A549 (cell line): ENCODE measurements at regions not wholly inside any gene's neighbourhood (a gene's known extent, or its start where the extent isn't known, plus 50 kb on each side); places are given as distances from the start of the nearest gene placed in this dataset.

Experiments used
- BHLHE40 ChIP-seq: IDR thresholded peaks from 2 replicates; pipeline ENCODE4 v1.6.1; 2012; ENCODE audit warnings: low read depth, low read length, inconsistent platforms
- CTCF ChIP-seq: fragments of >200 bp; sonication (Bioruptor Twin); formaldehyde crosslinking; IDR thresholded peaks from 3 replicates; pipeline ENCODE4 v1.5.1; 2016
- FOSB ChIP-seq: fragments of 250-450 bp; sonication (Bioruptor Pico); IDR thresholded peaks from 2 replicates; pipeline ENCODE4 v1.5.0; 2020; ENCODE audit warnings: mild to moderate bottlenecking, moderate library complexity
- GATA3 ChIP-seq: IDR thresholded peaks from 2 replicates; pipeline ENCODE4 v1.6.1; 2012; ENCODE audit warnings: borderline replicate concordance
- KDM5A ChIP-seq: fragments of 200-600 bp; sonication (generic); IDR thresholded peaks from 2 replicates; pipeline ENCODE4 v1.6.1; 2016; ENCODE audit warnings: antibody characterized with exemption, mild to moderate bottlenecking
- MAX ChIP-seq: IDR thresholded peaks from 2 replicates; pipeline ENCODE4 v1.6.1; 2012
- NPAS2 ChIP-seq: fragments of 250-450 bp; sonication (Bioruptor Pico); IDR thresholded peaks from 2 replicates; pipeline ENCODE4 v1.8.0; 2022; ENCODE audit warnings: mild to moderate bottlenecking, moderate library complexity, borderline replicate concordance
- POLR2A ChIP-seq: IDR thresholded peaks from 2 replicates; pipeline ENCODE4 v1.6.1; 2012; ENCODE audit warnings: mild to moderate bottlenecking, low read length
- REST ChIP-seq: fragments of 200-600 bp; sonication (generic); IDR thresholded peaks from 2 replicates; pipeline ENCODE4 v1.6.1; 2016; ENCODE audit warnings: antibody characterized with exemption, mild to moderate bottlenecking, moderate library complexity
- RFX5 ChIP-seq: fragments of 450-650 bp; IDR thresholded peaks from 2 replicates; pipeline ENCODE4 v1.7.1; 2014; ENCODE audit warnings: antibody characterized with exemption, mild to moderate bottlenecking, moderate library complexity
- USF2 ChIP-seq: fragments of 450-650 bp; IDR thresholded peaks from 2 replicates; pipeline ENCODE4 v1.6.1; 2014; ENCODE audit warnings: antibody characterized with exemption
- ZFP36 ChIP-seq: fragments of 450-650 bp; IDR thresholded peaks from 2 replicates; pipeline ENCODE4 v1.6.1; 2014; ENCODE audit warnings: borderline replicate concordance; ENCODE audit not compliant: partially characterized antibody

GRCh38 chr2:10504370-10504993 lies 56.4 kb upstream of the ODC1 start:
- TF ChIP-seq CTCF (no peak), RFX5 (no peak), KDM5A (no peak), USF2 (no peak), POLR2A (no peak), GATA3 (no peak), NPAS2 (CRISPR knock-in tag) (no peak), REST (no peak), BHLHE40 (no peak), MAX (no peak), ZFP36 (no peak), FOSB (CRISPR knock-in tag) (no peak)
